ENCODE measurements at regions not wholly inside any gene's neighbourhood (a gene's known extent, or its start where the extent isn't known, plus 50 kb on each side); places are given as distances from the start of the nearest gene placed in this dataset.

DNA sequence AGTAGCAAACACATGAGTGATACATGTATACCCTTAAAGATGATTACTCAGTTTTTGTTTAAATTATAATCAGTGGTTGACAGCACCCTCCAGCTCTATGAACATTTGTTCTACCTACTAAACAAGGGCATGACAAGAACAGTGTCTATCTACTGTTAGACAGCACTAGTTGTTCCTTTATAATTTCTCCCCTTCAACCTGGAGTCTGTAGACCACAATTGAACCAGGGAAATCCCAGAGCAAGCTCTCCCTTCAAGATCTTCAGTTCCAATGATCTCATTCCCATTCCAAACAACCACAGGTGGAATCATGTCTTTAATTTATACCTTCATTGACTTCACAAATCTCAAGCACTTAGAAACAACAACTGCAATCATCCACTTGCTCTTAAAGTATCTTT is 216.1 kb downstream of the HHIPL2 start:
- Histone ChIP-seq H3K9ac (ENCODE audit: low read depth, low read length) (no peak overlapping the region), H2AFZ (ENCODE audit: low read depth, low read length) (no peak overlapping the region), H3K4me1 (ENCODE audit: insufficient read depth, low read length) (no peaks in the 10 kb centered on the region), H4K20me1 (ENCODE audit: insufficient read depth, low read length) (no peaks in the 10 kb centered on the region), H3K27ac (ENCODE audit: low read length) (no peak overlapping the region), H3K36me3 (ENCODE audit: insufficient read depth, low read length) (no peaks in the 10 kb centered on the region), H3K79me2 (ENCODE audit: insufficient read depth, low read length) (no peaks in the 10 kb centered on the region), H3K27me3 (ENCODE audit: insufficient read depth, low read length, poor library complexity) (no peaks in the 10 kb centered on the region), H3K4me2 (ENCODE audit: insufficient read depth, low read length) (no peak overlapping the region), H3K4me3 (ENCODE audit: low read depth in 1 of 2, low read length in 2 of 2) (no peak overlapping the region), H3K9me3 (ENCODE audit: insufficient read depth, low read length, severe bottlenecking) (no peaks in the 10 kb centered on the region)
- no peak for TF ChIP-seq EZH2 (IDR thresholded peaks at IDR 0.05; ENCODE audit: borderline replicate concordance, low read depth, low read length, severe bottlenecking)
- TF ChIP-seq, protein P1, sequence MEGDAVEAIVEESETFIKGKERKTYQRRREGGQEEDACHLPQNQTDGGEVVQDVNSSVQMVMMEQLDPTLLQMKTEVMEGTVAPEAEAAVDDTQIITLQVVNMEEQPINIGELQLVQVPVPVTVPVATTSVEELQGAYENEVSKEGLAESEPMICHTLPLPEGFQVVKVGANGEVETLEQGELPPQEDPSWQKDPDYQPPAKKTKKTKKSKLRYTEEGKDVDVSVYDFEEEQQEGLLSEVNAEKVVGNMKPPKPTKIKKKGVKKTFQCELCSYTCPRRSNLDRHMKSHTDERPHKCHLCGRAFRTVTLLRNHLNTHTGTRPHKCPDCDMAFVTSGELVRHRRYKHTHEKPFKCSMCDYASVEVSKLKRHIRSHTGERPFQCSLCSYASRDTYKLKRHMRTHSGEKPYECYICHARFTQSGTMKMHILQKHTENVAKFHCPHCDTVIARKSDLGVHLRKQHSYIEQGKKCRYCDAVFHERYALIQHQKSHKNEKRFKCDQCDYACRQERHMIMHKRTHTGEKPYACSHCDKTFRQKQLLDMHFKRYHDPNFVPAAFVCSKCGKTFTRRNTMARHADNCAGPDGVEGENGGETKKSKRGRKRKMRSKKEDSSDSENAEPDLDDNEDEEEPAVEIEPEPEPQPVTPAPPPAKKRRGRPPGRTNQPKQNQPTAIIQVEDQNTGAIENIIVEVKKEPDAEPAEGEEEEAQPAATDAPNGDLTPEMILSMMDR (IDR thresholded peaks at IDR 0.05; ENCODE audit: borderline replicate concordance, extremely low read depth, low read length, poor library complexity, severe bottlenecking): no peak
- ATAC-seq (ENCODE audit: insufficient read depth, low read depth): no peak
- no peak for DNase-seq

DNA sequence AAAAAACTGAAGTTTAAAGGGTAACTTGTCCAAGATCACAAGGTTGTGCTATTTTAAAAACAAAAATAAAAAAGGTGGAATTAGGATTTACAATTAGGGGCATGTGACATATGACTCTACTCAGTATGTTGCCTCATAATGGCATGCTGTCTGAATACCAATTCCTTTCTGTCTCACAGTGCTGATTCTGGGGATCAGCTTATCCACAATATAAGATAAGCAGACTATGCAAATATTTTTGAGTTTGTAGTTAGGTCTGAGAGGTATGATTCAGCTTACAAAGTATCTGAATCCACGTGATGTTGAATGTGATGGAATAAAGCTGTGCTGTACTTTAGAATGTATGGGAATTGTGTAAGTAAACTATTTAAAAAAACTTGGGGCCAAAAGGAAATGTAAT is 216.6 kb downstream of the HHIPL2 start:
- H2AFZ ChIP-seq (ENCODE audit: low read depth, low read length): no peak overlapping the region
- H3K9ac ChIP-seq (ENCODE audit: low read depth, low read length): no peak overlapping the region
- ATAC-seq (ENCODE audit: insufficient read depth, low read depth): no peak
- DNase-seq: no peak
- no peaks in the 10 kb centered on the region for H3K27me3 ChIP-seq (ENCODE audit: insufficient read depth, low read length, poor library complexity)
- H3K9me3 ChIP-seq (ENCODE audit: insufficient read depth, low read length, severe bottlenecking): no peaks in the 10 kb centered on the region
- H3K27ac ChIP-seq (ENCODE audit: low read length): no peak overlapping the region
- no peak overlapping the region for H3K4me3 ChIP-seq (ENCODE audit: low read depth in 1 of 2, low read length in 2 of 2)
- H4K20me1 ChIP-seq (ENCODE audit: insufficient read depth, low read length): no peaks in the 10 kb centered on the region
- no peaks in the 10 kb centered on the region for H3K79me2 ChIP-seq (ENCODE audit: insufficient read depth, low read length)
- H3K4me1 ChIP-seq (ENCODE audit: insufficient read depth, low read length): no peaks in the 10 kb centered on the region
- H3K4me2 ChIP-seq (ENCODE audit: insufficient read depth, low read length): no peak overlapping the region
- H3K36me3 ChIP-seq (ENCODE audit: insufficient read depth, low read length): no peaks in the 10 kb centered on the region
- TF ChIP-seq EZH2 (IDR thresholded peaks at IDR 0.05; ENCODE audit: borderline replicate concordance, low read depth, low read length, severe bottlenecking): no peak
- TF ChIP-seq, protein P1 (IDR thresholded peaks at IDR 0.05; ENCODE audit: borderline replicate concordance, extremely low read depth, low read length, poor library complexity, severe bottlenecking): no peak

DNA sequence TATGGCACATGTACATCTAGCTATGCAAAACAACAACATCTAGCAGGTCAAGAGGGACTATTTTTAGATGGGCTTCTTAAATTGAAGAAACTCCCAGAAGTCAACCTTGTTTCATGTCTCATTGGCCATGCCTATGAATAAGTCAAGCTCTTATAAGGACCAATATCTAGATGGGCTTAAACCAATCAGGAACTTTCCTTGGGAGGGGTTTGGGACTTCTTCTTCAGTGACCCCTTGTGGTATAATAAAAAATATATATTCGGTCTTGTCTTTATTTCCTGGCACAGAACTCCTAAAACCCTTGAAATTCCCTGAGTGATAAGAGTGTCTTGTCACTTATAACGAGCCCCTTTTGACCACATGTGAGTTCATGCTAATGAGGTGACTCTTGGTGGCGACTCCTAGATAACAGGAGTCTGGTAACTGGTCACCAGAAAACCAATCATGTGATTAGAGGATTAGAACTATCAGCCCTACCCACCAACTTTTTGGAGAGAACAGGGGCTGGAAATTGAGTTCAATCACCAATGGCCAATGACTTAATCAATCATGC is 218.3 kb downstream of the HHIPL2 start:
- DNase-seq (no peak), ATAC-seq (ENCODE audit: insufficient read depth, low read depth) (no peak)
- Histone ChIP-seq H3K36me3 (ENCODE audit: insufficient read depth, low read length) (no peaks in the 10 kb centered on the region), H4K20me1 (ENCODE audit: insufficient read depth, low read length) (no peaks in the 10 kb centered on the region), H3K27ac (ENCODE audit: low read length) (no peak overlapping the region), H3K27me3 (ENCODE audit: insufficient read depth, low read length, poor library complexity) (no peaks in the 10 kb centered on the region), H2AFZ (ENCODE audit: low read depth, low read length) (no peak overlapping the region), H3K9me3 (ENCODE audit: insufficient read depth, low read length, severe bottlenecking) (no peaks in the 10 kb centered on the region), H3K4me1 (ENCODE audit: insufficient read depth, low read length) (no peaks in the 10 kb centered on the region), H3K79me2 (ENCODE audit: insufficient read depth, low read length) (no peaks in the 10 kb centered on the region), H3K4me2 (ENCODE audit: insufficient read depth, low read length) (no peak overlapping the region), H3K4me3 (ENCODE audit: low read depth in 1 of 2, low read length in 2 of 2) (no peak overlapping the region), H3K9ac (ENCODE audit: low read depth, low read length) (no peak overlapping the region)
- no peak for TF ChIP-seq EZH2 (IDR thresholded peaks at IDR 0.05; ENCODE audit: borderline replicate concordance, low read depth, low read length, severe bottlenecking)
- TF ChIP-seq, protein P1 (IDR thresholded peaks at IDR 0.05; ENCODE audit: borderline replicate concordance, extremely low read depth, low read length, poor library complexity, severe bottlenecking): no peak

DNA sequence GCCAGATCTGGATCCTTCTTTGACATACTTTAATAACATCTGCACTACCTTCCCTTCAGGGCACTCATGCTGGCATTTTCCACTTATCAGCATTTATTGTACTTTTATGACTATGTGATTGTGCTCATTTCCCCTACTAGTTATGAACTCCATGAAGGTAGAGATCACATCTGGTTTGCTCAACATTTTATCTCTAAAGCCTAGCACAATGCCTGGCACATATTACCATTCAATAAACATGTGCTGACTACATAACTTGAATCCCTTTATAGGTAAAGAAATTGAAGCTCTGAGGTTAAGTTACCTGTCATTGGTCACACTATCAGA is 221.2 kb downstream of the HHIPL2 start:
- Histone ChIP-seq H3K79me2 (ENCODE audit: insufficient read depth, low read length) (no peaks in the 10 kb centered on the region), H3K4me3 (ENCODE audit: low read depth in 1 of 2, low read length in 2 of 2) (no peak overlapping the region), H2AFZ (ENCODE audit: low read depth, low read length) (no peak overlapping the region), H3K27ac (ENCODE audit: low read length) (no peak overlapping the region), H4K20me1 (ENCODE audit: insufficient read depth, low read length) (no peaks in the 10 kb centered on the region), H3K4me2 (ENCODE audit: insufficient read depth, low read length) (no peak overlapping the region), H3K4me1 (ENCODE audit: insufficient read depth, low read length) (no peaks in the 10 kb centered on the region), H3K9me3 (ENCODE audit: insufficient read depth, low read length, severe bottlenecking) (no peaks in the 10 kb centered on the region), H3K9ac (ENCODE audit: low read depth, low read length) (no peak overlapping the region), H3K36me3 (ENCODE audit: insufficient read depth, low read length) (no peaks in the 10 kb centered on the region), H3K27me3 (ENCODE audit: insufficient read depth, low read length, poor library complexity) (no peaks in the 10 kb centered on the region)
- no peak for ATAC-seq (ENCODE audit: insufficient read depth, low read depth)
- no peak for DNase-seq
- TF ChIP-seq EZH2 (IDR thresholded peaks at IDR 0.05; ENCODE audit: borderline replicate concordance, low read depth, low read length, severe bottlenecking): no peak
- TF ChIP-seq, protein P1 (IDR thresholded peaks at IDR 0.05; ENCODE audit: borderline replicate concordance, extremely low read depth, low read length, poor library complexity, severe bottlenecking): no peak

Measured in DND-41 (cell line).